ENCODE measurements at regions not wholly inside any gene's neighbourhood (a gene's known extent, or its start where the extent isn't known, plus 50 kb on each side); places are given as distances from the start of the nearest gene placed in this dataset.

GRCh38 chr6:165886169-165886568 lies 223.1 kb upstream of the PDE10A start:
- Histone ChIP-seq H4K20me1 (replicated peaks; ENCODE audit: control insufficient read depth, extremely low read depth, insufficient read depth, low read length) (no peaks in the 10 kb centered on the region), H3K9me1 (replicated peaks; ENCODE audit: control insufficient read depth, extremely low read depth, insufficient read depth, low read length) (no peaks in the 10 kb centered on the region), H3K4me1 (ENCODE audit: control insufficient read depth, extremely low read depth, insufficient read depth, low read length) (no peaks in the 10 kb centered on the region), H3K4me3 (replicated peaks in 1 of 3; ENCODE audit: insufficient read depth in 1 of 3, low read depth in 1 of 3, low read length in 3 of 3) (no peak overlapping the region), H2AFZ (ENCODE audit: low read depth, low read length) (no peak overlapping the region), H3K27ac (ENCODE audit: insufficient read depth, low read depth, low read length) (no peak overlapping the region), H3K4me2 (ENCODE audit: insufficient read depth, low read length) (no peak overlapping the region), H3K9ac (replicated peaks; ENCODE audit: extremely low read depth, insufficient read depth, low read length) (no peak overlapping the region), H3K9me3 (replicated peaks; ENCODE audit: control insufficient read depth, insufficient read depth, low read length) (no peaks in the 10 kb centered on the region), H3K79me2 (ENCODE audit: control insufficient read depth, insufficient read depth, low read length) (no peaks in the 10 kb centered on the region), H3K36me3 (ENCODE audit: control insufficient read depth in 2 of 2, extremely low read depth in 1 of 2, insufficient read depth in 2 of 2, low read length in 2 of 2) (no peaks in the 10 kb centered on the region), H3K27me3 (ENCODE audit: control insufficient read depth in 2 of 2, insufficient read depth in 2 of 2, low read length in 2 of 2) (no peaks in the 10 kb centered on the region)
- no peak for DNase-seq (ENCODE audit: low read depth, low spot score)
- BruUV-seq (replicated peaks): no TSS peak
- CTCF ChIA-PET: interaction anchor here (1.4 to 4.3 kb wide), 4 partner anchors 212 to 515 kb away, joined by 5 to 79 read pairs (median 26); no protein-coding TSS in a partner anchor
- TF ChIP-seq GATA2 (IDR thresholded peaks at IDR 0.05; ENCODE audit: insufficient read depth, insufficient read length, low read depth, low read length) (no peak), POLR2AphosphoS5 (IDR thresholded peaks at IDR 0.05; ENCODE audit: insufficient read depth, low read depth, low read length) (no peak), MAX (IDR thresholded peaks at IDR 0.05; ENCODE audit: insufficient read depth, insufficient read length) (no peak), CTCF (IDR thresholded peaks at IDR 0.05; ENCODE audit: extremely low read depth in 1 of 2, insufficient read depth in 1 of 2, low read depth in 1 of 2, low read length in 2 of 2) (no peak), POLR2A (IDR thresholded peaks at IDR 0.05; ENCODE audit: low read depth, low read length) (no peak), FOS (IDR thresholded peaks at IDR 0.05; ENCODE audit: borderline replicate concordance, insufficient read depth, low read length) (no peak), MYC (IDR thresholded peaks at IDR 0.05; ENCODE audit: low read depth, low read length) (no peak), EZH2 (IDR thresholded peaks at IDR 0.05; ENCODE audit: borderline replicate concordance, low read depth, low read length, severe bottlenecking) (no peak), JUN (IDR thresholded peaks at IDR 0.05; ENCODE audit: borderline replicate concordance, insufficient read depth, insufficient read length, low read depth) (no peak)
- intact Hi-C loops (cut with micrococcal nuclease): no loop called here
- no peak for FAIRE-seq
- dilution Hi-C loops (cut with MboI; ENCODE audit: extremely low pct_ligation_motif_present, low sequenced_read_pairs): no loop called here
- POLR2A ChIA-PET: no interaction called here

All from endothelial cell of umbilical vein (primary cell).